ENCODE measurements at regions not wholly inside any gene's neighbourhood (a gene's known extent, or its start where the extent isn't known, plus 50 kb on each side); places are given as distances from the start of the nearest gene placed in this dataset.

DNA sequence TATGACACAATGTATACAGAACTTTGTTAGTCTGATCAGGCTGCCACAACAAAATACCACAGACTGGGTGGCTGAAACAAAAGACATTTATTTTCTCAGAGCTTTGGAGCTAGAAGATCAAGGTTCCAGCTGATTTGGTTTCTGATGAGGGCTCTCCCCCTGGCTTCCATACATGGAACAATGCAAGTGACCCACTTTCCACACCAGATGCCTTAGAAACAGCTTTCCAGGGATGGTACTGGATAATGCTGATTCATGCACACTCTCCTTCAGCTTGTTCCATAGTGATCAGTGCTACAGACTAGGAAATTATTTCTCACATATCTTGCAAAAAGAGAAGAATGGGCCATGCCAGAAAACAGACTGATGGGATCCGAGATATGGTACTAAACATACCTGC, 1274.9 kb upstream of the SORCS1 start:
- DNase-seq (ENCODE audit: low read depth) = no peak

DNA sequence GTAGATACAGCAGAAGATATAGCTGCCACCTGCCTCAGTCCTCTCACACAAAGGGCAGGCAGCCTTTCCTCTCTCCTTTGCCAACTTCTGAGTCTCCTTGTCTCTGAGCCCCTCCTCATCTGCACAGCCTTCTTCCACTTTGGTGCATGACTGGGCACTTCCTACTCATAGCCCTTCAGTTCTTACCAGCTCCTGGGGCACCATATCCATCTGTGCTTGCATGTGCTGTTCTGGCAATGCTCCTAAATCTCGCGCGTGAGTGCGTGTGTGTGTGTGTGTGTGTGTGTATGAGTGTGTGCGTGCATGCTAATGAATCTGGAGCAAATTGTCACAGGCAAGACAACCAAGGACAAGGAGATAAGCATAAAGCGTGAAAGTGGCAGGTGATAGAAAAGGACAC, 1271.6 kb upstream of the SORCS1 start:
- no peak for DNase-seq (ENCODE audit: low read depth)

DNA sequence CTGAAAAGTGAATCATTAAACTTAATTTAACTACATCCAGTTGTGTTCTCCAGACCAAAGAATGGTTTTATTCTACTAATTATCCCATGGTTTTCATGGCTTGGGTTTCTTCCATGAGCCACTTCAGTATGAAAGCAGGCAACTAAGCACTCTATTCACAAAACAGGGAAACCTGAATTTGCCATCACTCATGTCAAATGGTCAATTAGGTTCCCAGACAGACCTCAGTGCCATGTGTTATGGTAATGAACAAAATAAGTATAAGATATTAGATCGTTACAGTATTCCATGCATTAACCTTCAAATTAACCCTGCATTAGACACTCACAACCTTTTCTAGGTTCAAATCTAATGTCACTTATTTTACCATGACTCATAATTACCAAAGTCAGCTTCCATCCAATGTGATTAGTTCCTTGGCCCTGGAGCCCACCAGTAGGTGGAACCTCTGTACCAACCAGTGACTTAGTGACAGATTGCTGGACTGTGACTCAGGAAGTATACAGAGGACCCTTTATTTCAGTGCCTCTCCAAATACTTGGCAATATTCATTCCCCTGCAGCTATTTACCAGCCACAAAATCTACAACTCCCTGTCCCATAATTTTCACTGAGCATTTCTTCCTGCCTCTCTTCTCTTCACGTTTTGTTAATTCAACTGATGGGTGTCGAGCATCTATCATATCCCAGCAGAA, 1270.2 kb upstream of the SORCS1 start:
- no peak for DNase-seq (ENCODE audit: low read depth)

DNA sequence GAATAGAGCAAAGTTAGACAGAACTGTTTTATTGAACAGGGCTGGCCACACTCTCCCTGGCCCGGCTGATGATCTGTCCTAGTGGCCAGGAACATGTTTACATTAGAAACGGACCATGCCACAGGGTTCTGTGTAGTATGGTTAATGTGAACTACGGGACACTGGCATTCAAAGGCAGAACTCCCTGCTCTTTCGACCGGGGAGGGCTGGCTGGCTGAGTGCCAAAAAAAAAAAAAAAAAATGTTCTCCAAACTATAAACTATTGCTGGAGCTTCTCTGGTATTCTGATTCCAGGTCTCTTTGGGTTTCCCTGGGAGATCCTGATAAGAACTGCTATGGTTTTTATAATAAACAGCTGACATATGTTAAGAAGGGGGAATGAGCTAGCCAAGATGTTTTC, 1262.6 kb upstream of the SORCS1 start:
- DNase-seq (ENCODE audit: low read depth) = no peak

DNA sequence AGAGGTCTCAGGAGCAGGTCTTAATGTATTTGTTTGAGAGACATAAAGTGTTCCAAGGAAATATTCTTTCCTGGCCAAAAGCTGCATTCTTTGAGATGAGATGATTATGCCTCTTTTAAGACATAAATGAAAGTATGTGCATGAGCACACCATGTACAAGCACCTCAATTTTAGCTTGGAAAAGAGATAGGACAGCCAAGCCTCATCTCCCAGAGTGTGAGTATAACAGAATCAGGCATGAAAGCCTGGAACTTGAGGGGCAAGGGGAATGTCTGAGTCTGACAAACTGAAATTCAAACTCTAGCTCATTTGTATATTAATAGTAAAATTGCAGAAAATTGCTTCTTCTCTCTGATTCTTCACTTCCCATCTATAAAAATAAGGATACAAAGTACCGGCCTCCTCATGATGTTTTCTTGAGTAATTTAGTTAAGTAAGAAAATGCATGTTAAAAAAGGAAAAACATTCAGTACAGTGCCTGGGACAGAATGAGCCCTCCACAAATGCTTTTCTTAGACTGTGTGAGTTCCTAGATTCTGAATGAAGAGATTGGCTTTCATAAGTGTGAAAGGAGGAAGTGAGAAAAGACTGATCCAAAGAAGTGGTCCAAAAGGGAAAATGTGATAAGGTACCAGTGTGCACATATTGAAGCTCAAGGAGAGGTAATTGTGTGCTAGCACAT, 1260.9 kb upstream of the SORCS1 start:
- DNase-seq (ENCODE audit: low read depth) = no peak

DNA sequence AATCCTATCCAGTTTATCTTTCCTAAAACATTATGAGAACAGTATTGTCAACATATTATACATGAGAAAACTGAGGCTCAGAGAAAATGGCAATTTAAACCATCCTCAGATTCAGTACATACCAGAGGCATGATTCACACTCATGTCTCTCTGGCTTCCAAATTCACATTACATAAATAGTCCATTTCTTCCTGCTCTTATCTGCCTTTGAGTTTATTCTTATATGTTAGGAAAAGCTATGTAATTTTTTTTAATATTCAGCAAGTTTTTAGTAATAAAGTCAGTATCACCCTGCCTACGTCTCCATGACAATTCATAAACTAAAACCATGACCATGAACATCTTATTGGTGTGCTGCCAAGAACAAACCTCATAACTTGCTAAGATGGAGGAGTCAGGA, 1260.2 kb upstream of the SORCS1 start:
- no peak for DNase-seq (ENCODE audit: low read depth)

DNA sequence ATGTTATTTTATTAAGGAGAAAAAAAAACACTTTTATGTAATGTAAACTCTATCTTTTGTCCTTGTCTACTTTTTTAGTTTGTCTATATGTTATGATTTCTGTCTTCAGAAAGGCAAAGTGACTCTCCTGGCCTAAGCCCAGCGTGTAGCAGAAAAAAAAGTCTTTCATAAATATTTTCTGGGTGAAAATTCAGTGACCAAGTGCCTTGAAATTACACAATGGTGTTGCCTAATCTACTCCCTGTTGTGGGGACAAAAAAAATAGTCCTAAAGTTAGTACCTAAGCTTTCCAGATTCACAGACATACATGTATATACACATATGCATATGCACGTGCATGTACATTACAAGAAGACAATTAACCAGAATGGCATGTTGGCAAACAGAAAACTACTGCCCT, 1257.8 kb upstream of the SORCS1 start:
- no peak for DNase-seq (ENCODE audit: low read depth)

DNA sequence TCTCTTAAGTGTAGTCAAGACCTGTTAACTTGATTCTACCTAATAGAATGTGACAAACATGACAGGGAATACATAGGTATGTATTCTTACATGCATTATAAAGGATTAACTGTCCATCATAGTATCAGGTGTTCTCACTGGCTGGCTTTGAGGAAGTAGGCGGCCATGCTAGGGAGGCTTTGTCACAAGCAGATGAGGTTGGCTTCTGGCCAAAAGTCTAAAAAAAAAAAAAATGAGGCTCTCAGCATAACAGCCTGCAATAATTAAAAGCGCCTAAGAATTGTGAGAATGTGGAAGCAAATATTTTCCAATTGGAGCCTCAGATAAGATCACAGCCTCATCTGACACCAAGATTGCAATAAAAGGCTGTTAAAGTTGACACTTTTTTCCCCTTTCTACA, 1256.8 kb upstream of the SORCS1 start:
- no peak for DNase-seq (ENCODE audit: low read depth)

DNA sequence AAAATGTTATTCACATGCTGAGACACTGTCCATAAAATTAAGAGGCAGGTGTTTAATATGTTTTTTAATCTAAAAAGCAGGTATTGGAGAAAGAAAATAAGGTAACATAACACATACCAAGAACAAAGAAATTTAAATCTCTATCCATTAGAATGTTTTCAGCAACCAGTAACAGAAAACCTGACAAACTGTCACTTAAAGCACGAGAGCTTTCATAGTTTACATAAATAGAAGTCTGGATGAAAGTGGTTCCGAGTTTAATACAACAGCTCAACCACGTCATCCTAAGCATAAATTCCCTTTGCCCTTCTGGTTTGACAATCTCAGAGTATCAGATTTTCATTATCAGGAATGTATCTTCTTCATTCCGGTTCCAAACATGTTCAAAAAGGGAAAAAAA, 1249.4 kb upstream of the SORCS1 start:
- no peak for DNase-seq (ENCODE audit: low read depth)

DNA sequence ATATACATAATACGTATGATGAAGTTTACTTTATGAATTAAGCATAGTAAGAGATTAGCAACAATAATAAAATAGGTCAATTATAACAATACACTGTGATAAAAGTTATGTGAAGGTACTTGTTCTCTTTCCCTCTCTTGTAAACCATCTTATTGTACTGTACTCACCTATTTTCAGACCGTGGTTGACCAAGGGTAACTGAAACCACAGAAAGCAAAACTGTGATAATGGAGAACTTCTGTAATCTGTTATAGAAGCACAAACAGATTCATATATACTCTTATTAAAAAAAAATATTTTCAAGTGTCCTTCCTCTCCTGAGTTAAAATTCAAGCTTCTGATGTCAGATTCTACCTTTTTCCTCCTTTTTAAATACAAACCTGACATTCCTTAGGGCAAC, 1247.8 kb upstream of the SORCS1 start:
- no peak for DNase-seq (ENCODE audit: low read depth)

DNA sequence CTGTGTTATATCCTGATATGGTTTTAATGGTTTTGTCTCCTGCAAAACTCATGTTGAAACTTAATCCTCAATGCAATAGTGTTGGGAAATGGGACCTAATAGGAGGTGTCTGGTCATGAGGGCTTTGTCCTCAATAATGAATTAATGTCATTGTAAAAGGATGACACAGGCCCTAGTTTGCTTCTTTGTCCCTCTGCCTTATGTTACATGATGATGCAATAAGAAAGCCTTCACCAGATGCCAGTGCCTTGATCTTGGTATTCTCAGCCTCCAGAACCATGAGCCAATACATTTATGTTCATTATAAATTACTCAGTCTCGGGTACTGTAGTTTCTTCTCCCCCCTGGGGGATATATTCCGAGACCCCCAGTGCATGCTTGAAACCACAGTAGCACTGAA, 1247.4 kb upstream of the SORCS1 start:
- no peak for DNase-seq (ENCODE audit: low read depth)

DNA sequence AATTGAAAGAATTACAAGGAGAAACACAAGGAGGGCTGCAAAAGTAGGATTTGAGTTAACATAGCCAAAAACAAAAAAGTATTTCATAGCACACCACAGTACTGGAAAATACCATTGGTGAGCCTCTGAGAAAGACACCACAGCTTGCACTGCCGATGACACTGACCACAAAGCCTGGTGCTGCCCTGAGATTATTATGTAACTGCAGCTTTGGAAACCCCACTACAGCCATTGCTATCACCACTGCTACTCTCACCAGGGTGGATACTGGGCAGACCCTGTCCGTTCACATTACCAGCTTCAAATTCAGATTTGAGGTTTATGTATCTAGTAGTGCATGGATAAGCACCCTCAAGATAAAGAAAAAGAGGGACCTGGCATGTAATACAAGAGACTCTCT, 1246.7 kb upstream of the SORCS1 start:
- DNase-seq (ENCODE audit: low read depth) = no peak

DNA sequence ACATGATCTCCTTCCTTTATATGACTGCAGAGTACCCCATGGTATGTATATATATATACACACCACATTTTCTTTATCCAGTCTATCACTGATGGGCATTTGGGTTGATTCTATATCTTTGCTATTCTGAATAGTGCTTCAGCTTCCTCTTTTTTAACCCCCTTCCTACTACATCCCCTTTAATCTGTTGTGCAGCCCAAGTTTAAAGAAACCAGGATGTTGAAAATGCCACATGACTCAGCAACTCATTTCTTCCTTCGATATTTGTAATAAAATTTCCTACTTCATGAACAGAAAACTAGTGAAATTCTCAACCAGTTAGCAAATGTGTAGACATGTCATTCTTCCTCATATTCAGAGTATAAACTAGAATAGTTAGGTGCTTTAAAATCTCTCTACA, 1245.7 kb upstream of the SORCS1 start:
- no peak for DNase-seq (ENCODE audit: low read depth)

DNA sequence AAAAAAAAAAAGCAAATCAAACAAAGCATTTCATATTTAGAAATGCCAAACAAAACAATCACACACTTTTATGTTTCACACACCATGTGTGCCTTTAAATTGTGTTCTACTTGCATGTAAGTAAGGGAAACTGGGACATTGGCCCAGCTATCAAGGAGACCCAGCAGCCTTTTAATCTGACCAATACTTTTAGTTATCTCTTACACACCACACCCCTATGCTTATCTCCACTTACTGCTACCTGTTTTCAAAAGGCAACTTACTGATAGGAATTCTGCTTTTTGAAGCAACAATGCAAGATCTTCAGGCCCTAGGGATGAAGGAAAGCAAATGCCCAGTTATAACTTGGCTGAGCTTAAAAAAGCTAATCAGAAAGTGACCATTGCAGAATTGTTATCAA, 1244.8 kb upstream of the SORCS1 start:
- no peak for DNase-seq (ENCODE audit: low read depth)

DNA sequence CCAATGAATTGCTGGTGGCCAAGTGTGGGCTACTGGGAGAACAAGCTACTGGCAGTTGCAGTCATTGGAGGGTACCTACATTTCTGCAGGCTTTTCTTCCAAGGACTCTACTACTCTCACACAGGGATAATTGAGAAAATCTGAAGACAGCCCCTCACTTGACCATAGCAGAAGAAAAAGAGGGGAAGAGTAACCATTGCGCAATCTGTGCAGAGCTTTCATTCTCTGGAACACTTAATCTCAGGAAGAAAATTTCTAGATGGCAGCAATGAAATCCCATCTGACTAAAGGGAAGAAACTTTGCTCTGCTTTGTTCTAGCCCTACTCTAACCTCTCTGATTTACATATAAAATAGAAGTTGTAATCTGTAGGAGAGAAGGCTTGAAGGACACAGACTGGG, 1239.6 kb upstream of the SORCS1 start:
- DNase-seq (ENCODE audit: low read depth) = no peak

DNA sequence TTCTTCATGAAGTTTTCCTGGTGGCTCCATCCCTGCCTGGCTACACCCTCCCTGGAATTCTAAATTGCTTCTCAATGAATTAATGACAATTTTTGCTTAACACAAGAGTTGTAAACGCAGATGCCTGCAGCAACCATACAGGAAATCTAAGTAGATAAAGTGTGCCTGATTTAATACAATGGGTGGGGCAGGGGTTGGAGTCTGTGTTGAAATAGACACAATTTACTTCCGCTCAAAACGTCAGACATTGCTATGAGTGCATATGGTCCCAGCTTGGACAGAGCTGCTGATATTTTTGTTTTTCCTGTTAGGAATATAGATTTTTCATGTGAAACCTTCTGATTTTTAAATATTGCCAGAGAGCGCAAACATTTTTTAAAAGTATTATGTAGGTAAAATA, 1235.0 kb upstream of the SORCS1 start:
- DNase-seq (ENCODE audit: low read depth) = no peak

DNA sequence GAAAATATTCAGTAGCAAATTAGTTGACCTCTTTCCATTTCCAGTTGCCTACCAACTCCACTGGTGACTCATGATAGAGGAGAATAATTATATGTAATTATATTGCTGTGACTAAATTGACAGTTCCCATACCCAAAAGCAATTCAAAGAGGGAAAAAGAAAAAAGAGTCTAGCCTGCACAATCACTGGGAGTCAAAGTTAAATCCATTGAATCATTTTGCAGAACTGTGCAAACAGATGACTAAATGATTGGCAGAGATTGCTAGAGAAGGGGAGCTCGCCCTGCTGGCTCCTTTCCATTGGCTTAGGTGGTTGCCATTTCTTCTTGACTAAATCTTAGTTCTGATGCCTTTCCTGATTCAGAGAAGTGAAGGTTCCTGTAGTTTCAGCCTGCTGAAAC, 1228.6 kb upstream of the SORCS1 start:
- no peak for DNase-seq (ENCODE audit: low read depth)

DNA sequence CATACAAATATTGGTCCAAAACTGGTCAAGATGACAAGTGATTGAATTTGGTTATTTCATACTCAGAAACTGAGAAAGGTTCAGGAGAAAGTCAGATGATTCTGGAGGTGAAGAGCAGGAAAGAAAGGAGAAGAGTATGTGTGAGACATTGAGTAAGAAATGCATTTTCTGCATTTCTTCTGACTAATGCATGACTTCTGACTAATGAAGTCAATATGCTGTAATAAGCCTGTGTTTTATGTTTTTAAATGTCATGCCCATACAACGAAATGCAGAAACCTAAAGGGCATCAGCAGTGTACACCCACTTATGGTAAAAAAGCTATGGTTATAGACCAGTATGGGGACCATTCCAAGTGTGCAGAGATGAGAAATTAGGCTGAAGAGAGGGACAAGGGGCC, 1227.8 kb upstream of the SORCS1 start:
- no peak for DNase-seq (ENCODE audit: low read depth)

DNA sequence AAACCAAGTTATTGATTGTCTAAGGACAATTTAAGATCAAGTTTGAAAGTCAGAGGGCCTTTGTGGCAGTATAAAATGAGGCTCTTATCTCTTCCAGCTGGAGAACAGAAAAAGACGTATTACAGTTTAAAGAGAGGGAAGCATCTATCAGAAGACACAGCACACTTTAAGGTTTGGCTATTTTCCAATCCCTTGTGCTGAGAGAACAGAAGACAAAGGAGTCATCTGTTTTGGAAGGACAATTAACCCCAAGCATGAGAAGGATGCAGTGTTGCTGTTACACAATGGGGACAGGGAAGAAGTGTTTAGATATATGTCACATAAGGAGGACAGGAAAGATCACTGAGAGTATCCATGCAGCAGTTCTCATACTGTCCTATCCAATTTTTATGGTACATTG, 1224.2 kb upstream of the SORCS1 start:
- no peak for DNase-seq (ENCODE audit: low read depth)

DNA sequence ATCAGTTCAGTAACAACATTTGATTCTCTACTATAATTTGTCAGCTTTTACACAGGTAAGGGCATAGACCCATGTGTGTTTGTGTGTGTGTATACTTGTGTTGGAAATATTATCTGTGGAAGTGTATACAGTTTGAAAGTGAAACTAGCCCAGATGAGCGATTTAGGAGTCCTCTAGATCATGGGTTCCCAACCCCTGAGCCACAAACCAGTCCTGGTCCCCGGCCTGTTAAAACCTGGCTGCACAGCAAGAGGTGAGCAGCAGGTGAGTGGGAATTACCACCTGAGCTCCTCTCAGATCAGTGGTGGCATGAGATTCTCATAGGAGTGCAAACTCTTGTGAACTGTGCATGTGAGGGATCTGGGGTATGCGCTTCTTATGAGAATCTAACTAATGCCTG, 1221.5 kb upstream of the SORCS1 start:
- no peak for DNase-seq (ENCODE audit: low read depth)

DNA sequence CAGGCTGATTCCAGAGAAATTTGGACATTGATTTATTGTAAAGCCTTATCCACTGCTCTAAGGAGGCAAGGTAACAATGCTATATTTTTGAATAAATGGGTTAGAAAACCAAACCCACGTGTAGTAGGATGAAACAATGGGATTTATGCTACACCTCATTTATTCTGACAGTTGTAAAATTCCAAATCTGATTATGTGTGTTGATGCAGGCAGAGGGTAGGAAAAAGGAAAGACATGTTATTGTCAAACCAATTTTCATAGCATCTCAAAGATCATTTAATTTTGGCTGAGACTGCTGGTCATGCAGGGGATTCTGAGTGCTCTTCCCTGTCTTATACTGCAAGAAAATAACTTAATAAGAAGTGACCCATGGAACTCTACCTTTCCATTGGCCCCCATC, 1219.9 kb upstream of the SORCS1 start:
- DNase-seq (ENCODE audit: low read depth) = no peak

DNA sequence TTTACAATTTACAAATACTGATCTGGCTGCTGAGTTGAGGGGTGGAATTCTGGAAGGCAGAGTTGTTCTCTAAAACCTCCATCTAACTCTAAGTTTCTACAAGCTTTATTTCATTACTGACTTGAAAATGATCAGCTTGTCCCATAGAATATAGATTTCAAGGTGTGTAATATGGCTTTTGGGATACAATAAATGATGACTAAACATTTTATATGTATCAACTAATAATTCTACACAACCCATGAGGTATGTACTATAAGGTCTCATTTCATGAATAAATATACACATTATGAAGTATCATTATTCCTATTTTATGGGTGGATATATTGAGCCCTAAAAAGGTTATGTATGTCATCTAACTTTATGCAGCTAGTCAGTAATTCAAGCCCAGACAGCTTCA, 1214.3 kb upstream of the SORCS1 start:
- DNase-seq (ENCODE audit: low read depth) = no peak

DNA sequence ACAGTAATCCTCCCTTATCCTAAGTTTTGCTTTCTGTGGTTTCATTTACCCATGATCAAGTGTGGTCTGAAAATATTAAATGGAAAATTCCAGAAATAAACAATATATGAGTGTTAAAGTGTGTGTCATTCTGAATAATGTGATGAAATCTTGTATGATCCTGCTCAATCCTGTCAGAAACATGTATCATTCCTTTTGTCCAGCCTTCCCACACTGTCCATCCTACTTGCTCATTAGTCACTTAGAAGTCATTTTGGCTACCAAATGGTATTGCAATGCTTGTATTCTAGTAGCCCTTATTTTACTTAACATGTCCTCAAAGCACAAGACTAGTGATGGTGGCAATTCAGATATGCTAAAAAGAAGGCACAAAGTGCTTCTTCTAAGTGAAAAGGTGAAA, 1211.2 kb upstream of the SORCS1 start:
- peak; percentile 2 for DNase-seq (ENCODE audit: low read depth)

DNA sequence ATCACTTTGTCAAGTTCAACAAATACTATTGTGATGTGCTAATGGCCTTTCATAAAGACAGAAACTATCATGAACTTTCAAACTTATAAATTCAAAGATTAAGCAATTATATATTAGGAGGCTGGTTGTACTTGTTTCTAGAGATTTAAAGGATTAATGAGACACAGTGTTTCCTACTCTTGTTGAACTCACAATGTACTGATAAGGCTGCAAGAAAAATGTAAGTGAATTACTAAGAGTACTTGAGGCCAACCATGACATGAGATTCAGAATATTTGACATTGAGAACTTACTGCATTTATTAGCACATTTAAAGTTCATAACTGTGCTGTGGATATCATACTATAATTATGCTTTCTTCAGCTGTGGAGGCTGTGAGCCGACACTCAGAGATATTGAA, 1210.5 kb upstream of the SORCS1 start:
- DNase-seq (ENCODE audit: low read depth) = no peak
